ENCODE measurements at regions not wholly inside any gene's neighbourhood (a gene's known extent, or its start where the extent isn't known, plus 50 kb on each side); places are given as distances from the start of the nearest gene placed in this dataset.

DNA sequence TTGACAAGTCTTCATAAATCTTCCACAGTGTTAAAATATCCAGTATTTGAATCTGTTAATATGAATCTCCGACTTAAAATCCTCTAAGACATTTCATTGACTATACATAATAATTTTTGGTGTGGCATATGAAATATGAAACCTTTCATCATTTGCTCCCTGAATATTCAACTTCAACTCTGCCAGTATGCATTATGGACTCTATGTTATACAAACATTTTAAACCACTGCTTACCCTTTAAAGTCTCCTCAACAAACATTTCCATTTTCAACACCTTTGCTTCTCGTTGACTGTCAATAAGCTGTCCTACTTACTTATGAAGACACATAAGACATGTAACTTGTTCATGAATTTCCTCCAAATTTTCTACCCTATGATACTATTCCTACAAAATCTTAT lies 579.4 kb upstream of the SLITRK6 start:
- TF ChIP-seq, protein P1, sequence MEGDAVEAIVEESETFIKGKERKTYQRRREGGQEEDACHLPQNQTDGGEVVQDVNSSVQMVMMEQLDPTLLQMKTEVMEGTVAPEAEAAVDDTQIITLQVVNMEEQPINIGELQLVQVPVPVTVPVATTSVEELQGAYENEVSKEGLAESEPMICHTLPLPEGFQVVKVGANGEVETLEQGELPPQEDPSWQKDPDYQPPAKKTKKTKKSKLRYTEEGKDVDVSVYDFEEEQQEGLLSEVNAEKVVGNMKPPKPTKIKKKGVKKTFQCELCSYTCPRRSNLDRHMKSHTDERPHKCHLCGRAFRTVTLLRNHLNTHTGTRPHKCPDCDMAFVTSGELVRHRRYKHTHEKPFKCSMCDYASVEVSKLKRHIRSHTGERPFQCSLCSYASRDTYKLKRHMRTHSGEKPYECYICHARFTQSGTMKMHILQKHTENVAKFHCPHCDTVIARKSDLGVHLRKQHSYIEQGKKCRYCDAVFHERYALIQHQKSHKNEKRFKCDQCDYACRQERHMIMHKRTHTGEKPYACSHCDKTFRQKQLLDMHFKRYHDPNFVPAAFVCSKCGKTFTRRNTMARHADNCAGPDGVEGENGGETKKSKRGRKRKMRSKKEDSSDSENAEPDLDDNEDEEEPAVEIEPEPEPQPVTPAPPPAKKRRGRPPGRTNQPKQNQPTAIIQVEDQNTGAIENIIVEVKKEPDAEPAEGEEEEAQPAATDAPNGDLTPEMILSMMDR (IDR thresholded peaks at IDR 0.05; ENCODE audit: borderline replicate concordance, insufficient read depth, low read depth, low read length): no peak
- no peak overlapping the region for H3K4me3 ChIP-seq (ENCODE audit: low read depth, low read length)

DNA sequence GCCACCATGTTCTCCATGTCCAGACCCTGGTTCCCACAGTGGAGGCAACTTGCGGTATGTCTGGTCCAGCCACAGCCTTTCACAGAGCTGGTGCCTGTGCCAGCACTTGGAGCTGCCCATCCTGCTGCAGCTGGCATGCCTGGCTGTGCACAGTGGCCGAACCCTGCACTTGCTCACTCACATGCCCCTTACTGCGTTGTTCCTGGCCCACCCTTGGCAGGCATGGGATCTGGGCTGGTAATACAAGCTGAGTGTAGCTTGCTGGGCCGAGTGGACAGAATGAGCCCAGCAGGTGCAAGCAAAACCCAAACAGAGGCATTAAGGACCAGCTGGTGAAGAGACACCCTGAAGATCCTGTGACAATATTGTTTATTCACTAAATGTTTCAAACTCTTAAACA lies 583.9 kb upstream of the SLITRK6 start:
- H3K4me3 ChIP-seq (ENCODE audit: low read depth, low read length): no peak overlapping the region
- TF ChIP-seq, protein P1 (IDR thresholded peaks at IDR 0.05; ENCODE audit: borderline replicate concordance, insufficient read depth, low read depth, low read length): no peak

DNA sequence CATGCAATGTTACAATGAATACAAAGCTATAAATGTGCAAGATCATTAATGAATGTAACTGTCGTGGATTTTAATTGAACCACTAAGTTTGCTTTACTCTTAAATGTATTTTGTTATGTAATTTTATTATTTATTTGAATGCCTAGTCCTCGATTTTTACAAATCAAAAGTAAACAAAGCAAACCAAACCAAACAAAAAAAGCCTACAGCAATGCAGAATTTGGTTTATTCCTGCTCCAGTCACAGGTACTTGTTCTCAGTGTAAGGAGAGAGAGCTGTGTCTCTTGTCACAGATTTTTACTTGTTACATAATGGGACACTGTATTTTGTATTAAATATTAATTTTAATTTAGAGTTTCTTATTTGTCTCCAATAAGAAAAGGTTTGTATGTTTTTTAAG lies 584.3 kb upstream of the SLITRK6 start:
- H3K4me3 ChIP-seq (ENCODE audit: low read depth, low read length): no peak overlapping the region
- TF ChIP-seq, protein P1 (IDR thresholded peaks at IDR 0.05; ENCODE audit: borderline replicate concordance, insufficient read depth, low read depth, low read length): no peak

- TF ChIP-seq, protein P1 (IDR thresholded peaks at IDR 0.05; ENCODE audit: borderline replicate concordance, insufficient read depth, low read depth, low read length): no peak
Measured at GRCh38 chr13:86397635-86398034, 598.4 kb upstream of the SLITRK6 start.

DNA sequence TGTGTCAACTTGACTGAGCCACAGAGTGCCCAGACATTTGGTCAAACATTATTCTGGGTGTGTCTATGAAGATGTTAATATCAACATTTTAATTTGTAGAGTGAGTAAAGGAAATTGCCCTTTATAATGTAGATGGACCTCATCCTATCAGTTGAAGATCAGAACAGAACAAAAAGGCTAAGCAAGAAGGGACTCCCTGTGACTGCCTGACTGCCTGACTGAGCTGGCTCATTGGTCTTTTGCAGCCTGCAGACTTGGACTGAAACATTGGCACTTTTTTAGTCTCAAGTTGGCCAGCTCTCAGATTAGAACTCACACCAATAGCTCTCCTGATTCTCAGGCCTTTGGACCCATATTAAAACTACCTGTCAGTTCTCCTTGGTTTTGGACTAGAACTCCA lies 600.4 kb upstream of the SLITRK6 start:
- no peak overlapping the region for H3K4me3 ChIP-seq (ENCODE audit: low read depth, low read length)
- TF ChIP-seq, protein P1 (IDR thresholded peaks at IDR 0.05; ENCODE audit: borderline replicate concordance, insufficient read depth, low read depth, low read length): no peak

More at GRCh38 chr13:86397635-86398034, 598.4 kb upstream of the SLITRK6 start:
- no peak overlapping the region for H3K4me3 ChIP-seq (ENCODE audit: low read depth, low read length)

GRCh38 chr13:86402500-86402899 lies 603.3 kb upstream of the SLITRK6 start:
- TF ChIP-seq, protein P1 (IDR thresholded peaks at IDR 0.05; ENCODE audit: borderline replicate concordance, insufficient read depth, low read depth, low read length): no peak
- no peak overlapping the region for H3K4me3 ChIP-seq (ENCODE audit: low read depth, low read length)

DNA sequence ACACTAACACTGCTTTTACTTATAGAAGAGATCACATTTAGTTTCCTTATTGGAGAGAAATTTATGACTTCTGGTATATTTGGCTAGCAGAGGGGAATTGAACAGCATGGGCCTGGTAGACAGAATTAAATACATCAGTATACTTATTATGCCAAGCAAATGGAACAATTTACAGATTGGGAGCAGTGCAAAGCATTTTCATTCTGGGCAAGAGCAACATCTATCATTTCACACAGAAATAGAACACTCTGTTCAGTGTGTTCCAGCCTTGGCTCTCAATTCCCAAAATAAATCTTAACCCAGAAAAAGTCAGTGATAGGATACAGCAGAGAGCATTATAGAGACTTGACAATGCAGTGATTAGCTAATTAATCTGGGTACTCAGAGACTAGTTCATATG lies 604.0 kb upstream of the SLITRK6 start:
- H3K4me3 ChIP-seq (ENCODE audit: low read depth, low read length): no peak overlapping the region

More for the DNA sequence above, 604.0 kb upstream of the SLITRK6 start:
- TF ChIP-seq, protein P1 (IDR thresholded peaks at IDR 0.05; ENCODE audit: borderline replicate concordance, insufficient read depth, low read depth, low read length): no peak
